A673 (cell line): ENCODE measurements at regions not wholly inside any gene's neighbourhood (a gene's known extent, or its start where the extent isn't known, plus 50 kb on each side); places are given as distances from the start of the nearest gene placed in this dataset.

ENCODE experiments used
- BruUV-seq: library from RNA; stranded (reverse); fragments of 400-500 nt; replicated peaks from 2 replicates; lab custom pipeline; 2021; lab: Mats Ljungman, UMichigan
- CTCF ChIA-PET: fragments of 300-600 bp; sonication (Branson Sonifier 250); formaldehyde crosslinking; loops from one replicate; lab custom pipeline; 2022; ENCODE audit warnings: antibody characterized with exemption; lab: Charles Lee
- POLR2A ChIA-PET: fragments of 300-600 bp; sonication (Branson Sonifier 250); formaldehyde crosslinking; loops from one replicate; lab custom pipeline; 2022; ENCODE audit warnings: antibody characterized with exemption; ENCODE audit not compliant: low non-redundant PET; lab: Charles Lee
- DNase-seq: peaks from one replicate; pipeline ENCODE4 v3.0.0-alpha.2; 2015; ENCODE audit warnings: low spot score
- H3K27ac ChIP-seq: fragments of 200-600 bp; sonication (generic); 2 replicates; pipeline ENCODE4 v1.5.1; 2016; ENCODE audit warnings: mixed run types, low read depth, mild to moderate bottlenecking, mixed read lengths, antibody characterized with exemption, low read length; ENCODE audit not compliant: poor library complexity, severe bottlenecking
- H3K27me3 ChIP-seq: fragments of 200-600 bp; sonication (generic); replicated peaks from 2 replicates; pipeline ENCODE4 v1.6.1; 2017; ENCODE audit warnings: mixed run types, low read depth, mild to moderate bottlenecking, mixed read lengths, antibody characterized with exemption, low read length; ENCODE audit not compliant: insufficient read depth, poor library complexity
- H3K36me3 ChIP-seq: fragments of 200-600 bp; sonication (generic); 2 replicates; pipeline ENCODE4 v1.6.1; 2016; ENCODE audit warnings: mixed run types, mild to moderate bottlenecking, mixed read lengths, antibody characterized with exemption, low read length; ENCODE audit not compliant: insufficient read depth, poor library complexity, severe bottlenecking
- H3K4me1 ChIP-seq: fragments of 200-600 bp; sonication (generic); 2 replicates; pipeline ENCODE4 v1.6.1; 2017; ENCODE audit warnings: mixed run types, mild to moderate bottlenecking, mixed read lengths, antibody characterized with exemption, low read length; ENCODE audit not compliant: insufficient read depth, poor library complexity, severe bottlenecking
- H3K4me3 ChIP-seq: fragments of 200-600 bp; sonication (generic); 2 replicates; pipeline ENCODE4 v1.5.1; 2016; ENCODE audit warnings: low read depth, mixed run types, mild to moderate bottlenecking, mixed read lengths, low read length; ENCODE audit not compliant: poor library complexity, severe bottlenecking
- H3K9me3 ChIP-seq: fragments of 200-600 bp; sonication (generic); 2 replicates; pipeline ENCODE4 v1.6.1; 2016; ENCODE audit warnings: mixed run types, low read depth, mild to moderate bottlenecking, mixed read lengths, antibody characterized with exemption, low read length; ENCODE audit not compliant: poor library complexity, severe bottlenecking
- EZH2 ChIP-seq: fragments of 200-600 bp; sonication (generic); IDR thresholded peaks from 2 replicates; pipeline ENCODE4 v1.6.1; 2017; ENCODE audit warnings: borderline replicate concordance, low read depth, mild to moderate bottlenecking, mixed read lengths, antibody characterized with exemption, low read length; ENCODE audit not compliant: poor library complexity, severe bottlenecking
- intact Hi-C: fragments of 100-400 bp; cut with micrococcal nuclease; formaldehyde crosslinking; loops from one replicate; pipeline ENCODE4 v1.10.0; 2022; ENCODE audit not compliant: unreplicated experiment
- TF ChIP-seq, protein P1 (sequence below): fragments of 300-800, 200-600 bp; sonication (generic); conservative IDR thresholded peaks from 2 replicates; pipeline ENCODE4 v1.5.1; 2017; ENCODE audit warnings: low read depth, mild to moderate bottlenecking, antibody characterized with exemption, low read length, moderate library complexity, mixed read lengths

DNA sequence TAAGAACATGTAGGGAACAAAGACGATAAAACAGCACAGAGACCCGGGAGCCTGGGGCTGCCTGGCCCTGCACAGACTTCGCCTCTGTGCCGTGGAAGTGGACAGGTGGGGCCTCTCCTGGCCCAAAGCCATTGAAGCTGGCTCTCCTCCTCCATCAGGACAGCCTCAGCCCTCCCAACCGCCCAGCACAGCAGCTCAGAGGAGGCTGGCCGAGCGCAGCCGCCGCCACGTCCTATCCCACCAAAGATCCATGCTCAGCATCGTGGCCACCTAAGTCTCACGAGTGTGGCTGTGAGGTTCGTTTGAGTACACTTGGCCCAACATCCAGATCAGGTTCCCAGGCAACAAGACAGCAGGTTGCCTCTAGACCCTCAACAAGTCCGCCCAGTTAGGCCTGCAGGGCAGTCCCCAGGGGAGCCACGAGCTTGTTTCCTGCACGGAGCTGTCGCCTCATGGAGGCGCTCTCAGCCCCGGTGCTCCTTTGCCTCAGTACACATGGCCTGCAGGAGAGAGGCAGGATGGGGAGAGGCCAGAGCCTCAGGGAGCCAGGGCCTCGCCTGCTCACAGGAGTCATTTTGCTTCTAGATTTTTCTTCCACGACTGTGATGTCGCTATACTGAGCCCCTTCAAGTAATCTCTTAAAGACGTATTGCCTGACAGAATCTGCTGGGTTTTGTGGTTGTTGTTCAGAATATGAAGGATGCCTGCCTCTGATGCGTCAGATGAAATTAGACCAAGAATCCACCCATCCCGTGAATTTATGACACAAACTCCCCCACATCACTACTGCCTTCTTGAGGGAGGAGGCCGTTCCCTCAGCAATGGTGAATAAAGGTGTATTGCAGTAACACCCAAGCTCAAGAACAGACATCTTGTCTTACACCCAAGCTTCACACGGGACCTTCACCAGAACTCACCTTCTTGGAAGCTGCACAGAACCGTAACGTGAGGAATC lies 102.7 kb downstream of the RNASET2 start:
- no TSS peak for BruUV-seq
- ChIA-PET POLR2A (no interaction called here), CTCF (interaction anchor here (0.6 kb wide), 1 partner anchor 1706 kb away, joined by 3 read pairs; no protein-coding TSS in a partner anchor)
- Histone ChIP-seq H3K27ac (no peak overlapping the region), H3K4me1 (no peaks in the 10 kb centered on the region), H3K36me3 (no peaks in the 10 kb centered on the region), H3K9me3 (no peaks in the 10 kb centered on the region), H3K4me3 (no peak overlapping the region), H3K27me3 (peaks cover 4% of the 10 kb centered on the region)
- TF ChIP-seq, protein P1, sequence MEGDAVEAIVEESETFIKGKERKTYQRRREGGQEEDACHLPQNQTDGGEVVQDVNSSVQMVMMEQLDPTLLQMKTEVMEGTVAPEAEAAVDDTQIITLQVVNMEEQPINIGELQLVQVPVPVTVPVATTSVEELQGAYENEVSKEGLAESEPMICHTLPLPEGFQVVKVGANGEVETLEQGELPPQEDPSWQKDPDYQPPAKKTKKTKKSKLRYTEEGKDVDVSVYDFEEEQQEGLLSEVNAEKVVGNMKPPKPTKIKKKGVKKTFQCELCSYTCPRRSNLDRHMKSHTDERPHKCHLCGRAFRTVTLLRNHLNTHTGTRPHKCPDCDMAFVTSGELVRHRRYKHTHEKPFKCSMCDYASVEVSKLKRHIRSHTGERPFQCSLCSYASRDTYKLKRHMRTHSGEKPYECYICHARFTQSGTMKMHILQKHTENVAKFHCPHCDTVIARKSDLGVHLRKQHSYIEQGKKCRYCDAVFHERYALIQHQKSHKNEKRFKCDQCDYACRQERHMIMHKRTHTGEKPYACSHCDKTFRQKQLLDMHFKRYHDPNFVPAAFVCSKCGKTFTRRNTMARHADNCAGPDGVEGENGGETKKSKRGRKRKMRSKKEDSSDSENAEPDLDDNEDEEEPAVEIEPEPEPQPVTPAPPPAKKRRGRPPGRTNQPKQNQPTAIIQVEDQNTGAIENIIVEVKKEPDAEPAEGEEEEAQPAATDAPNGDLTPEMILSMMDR: no peak
- TF ChIP-seq EZH2: no peak
- intact Hi-C loops: no loop called here
- DNase-seq: no peak

- POLR2A ChIA-PET: no interaction called here
- Histone ChIP-seq H3K4me3 (no peak overlapping the region), H3K27ac (no peak overlapping the region), H3K36me3 (no peaks in the 10 kb centered on the region), H3K4me1 (no peaks in the 10 kb centered on the region), H3K27me3 (no peaks in the 10 kb centered on the region), H3K9me3 (no peaks in the 10 kb centered on the region)
- no peak for TF ChIP-seq EZH2
- TF ChIP-seq, protein P1: no peak
- DNase-seq: no peak
- CTCF ChIA-PET: no interaction called here
- intact Hi-C loops: no loop called here
- no TSS peak for BruUV-seq
These were observed 103.8 kb downstream of the RNASET2 start for GRCh38 chr6:166852451-166852975.

DNA sequence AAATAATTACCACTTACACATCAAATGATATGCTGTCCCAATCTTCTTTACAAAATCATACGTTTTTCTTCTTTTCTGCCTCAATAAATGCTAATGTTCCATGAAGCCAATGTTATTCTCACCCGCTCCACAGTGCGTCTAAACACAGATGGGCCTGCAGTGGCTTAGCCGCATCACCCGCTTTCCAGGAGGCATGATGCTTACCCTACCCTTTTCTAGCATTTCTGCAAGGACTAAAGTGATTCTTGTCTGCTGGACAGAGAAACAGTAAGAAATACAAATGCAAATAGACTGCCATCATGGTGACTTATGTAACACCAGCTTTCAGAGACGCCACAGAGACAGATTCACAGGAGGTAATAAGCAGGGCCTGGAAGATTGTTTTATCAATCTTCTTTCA lies 104.4 kb downstream of the RNASET2 start:
- ChIA-PET POLR2A (interaction anchor here (0.6 kb wide), 1 partner anchor 18 kb away, joined by 4 read pairs; no protein-coding TSS in a partner anchor), CTCF (no interaction called here)
- DNase-seq: no peak
- Histone ChIP-seq H3K4me1 (no peaks in the 10 kb centered on the region), H3K27me3 (no peaks in the 10 kb centered on the region), H3K9me3 (no peaks in the 10 kb centered on the region), H3K4me3 (no peak overlapping the region), H3K27ac (no peak overlapping the region), H3K36me3 (no peaks in the 10 kb centered on the region)
- intact Hi-C loops: no loop called here
- TF ChIP-seq, protein P1: no peak
- no peak for TF ChIP-seq EZH2
- BruUV-seq: no TSS peak
